ENCODE measurements at regions not wholly inside any gene's neighbourhood (a gene's known extent, or its start where the extent isn't known, plus 50 kb on each side); places are given as distances from the start of the nearest gene placed in this dataset.

- WGBS, 2 experiments (ENCODE audit: insufficient coverage in 2 of 2), result 92 to 95% methylated on average over 5 to 6 of the region's 11 CpGs
- Histone ChIP-seq H3K27ac (ENCODE audit: low read depth, low read length, severe bottlenecking) (no peak overlapping the region), H3K36me3 (ENCODE audit: control insufficient read depth, insufficient read depth, low read length) (no peaks in the 10 kb centered on the region), H3K4me1 (ENCODE audit: control insufficient read depth, insufficient read depth, low read length, poor library complexity, severe bottlenecking) (peaks cover 5% of the 10 kb centered on the region), H3K4me3 (ENCODE audit: extremely low read depth, insufficient read depth, low read length, poor library complexity, severe bottlenecking) (no peak overlapping the region), H3K9me3 (ENCODE audit: control insufficient read depth, low read length) (no peaks in the 10 kb centered on the region)
Measured at GRCh38 chr10:10845826-10846503, 171.7 kb upstream of the CELF2 start.

- 84 to 90% methylated on average over 3 of the region's 3 CpGs for WGBS, 2 experiments (ENCODE audit: insufficient coverage in 2 of 2)
- Histone ChIP-seq H3K9me3 (ENCODE audit: control insufficient read depth, low read length) (no peaks in the 10 kb centered on the region), H3K27ac (ENCODE audit: low read depth, low read length, severe bottlenecking) (no peak overlapping the region), H3K4me1 (ENCODE audit: control insufficient read depth, insufficient read depth, low read length, poor library complexity, severe bottlenecking) (peaks cover 5% of the 10 kb centered on the region), H3K4me3 (ENCODE audit: extremely low read depth, insufficient read depth, low read length, poor library complexity, severe bottlenecking) (no peak overlapping the region), H3K36me3 (ENCODE audit: control insufficient read depth, insufficient read depth, low read length) (no peaks in the 10 kb centered on the region)
Measured at GRCh38 chr10:10846504-10846900, 171.2 kb upstream of the CELF2 start.

GRCh38 chr10:10847387-10847786 lies 170.3 kb upstream of the CELF2 start:
- no peaks in the 10 kb centered on the region for H3K9me3 ChIP-seq (ENCODE audit: control insufficient read depth, low read length)
- H3K4me1 ChIP-seq (ENCODE audit: control insufficient read depth, insufficient read depth, low read length, poor library complexity, severe bottlenecking), result peaks cover 5% of the 10 kb centered on the region
- no peak overlapping the region for H3K4me3 ChIP-seq (ENCODE audit: extremely low read depth, insufficient read depth, low read length, poor library complexity, severe bottlenecking)
- WGBS, 2 experiments (ENCODE audit: insufficient coverage in 2 of 2), result 87 to 96% methylated on average over 4 of the region's 5 CpGs
- no peak overlapping the region for H3K27ac ChIP-seq (ENCODE audit: low read depth, low read length, severe bottlenecking)
- no peaks in the 10 kb centered on the region for H3K36me3 ChIP-seq (ENCODE audit: control insufficient read depth, insufficient read depth, low read length)

GRCh38 chr10:10848488-10849111 lies 169.1 kb upstream of the CELF2 start:
- 95 to 100% methylated on average over 5 to 9 of the region's 13 CpGs for WGBS, 2 experiments (ENCODE audit: insufficient coverage in 2 of 2)

GRCh38 chr10:10849306-10849705 lies 168.4 kb upstream of the CELF2 start:
- 92 to 94% methylated on average over 2 of the region's 4 CpGs for WGBS, 2 experiments (ENCODE audit: insufficient coverage in 2 of 2)

More at GRCh38 chr10:10848488-10849111, 169.1 kb upstream of the CELF2 start:
- Histone ChIP-seq H3K27ac (ENCODE audit: low read depth, low read length, severe bottlenecking) (no peak overlapping the region), H3K4me1 (ENCODE audit: control insufficient read depth, insufficient read depth, low read length, poor library complexity, severe bottlenecking) (peaks cover 5% of the 10 kb centered on the region), H3K36me3 (ENCODE audit: control insufficient read depth, insufficient read depth, low read length) (no peaks in the 10 kb centered on the region), H3K4me3 (ENCODE audit: extremely low read depth, insufficient read depth, low read length, poor library complexity, severe bottlenecking) (no peak overlapping the region), H3K9me3 (ENCODE audit: control insufficient read depth, low read length) (no peaks in the 10 kb centered on the region)

GRCh38 chr10:10850214-10850613 lies 167.5 kb upstream of the CELF2 start:
- WGBS, 2 experiments (ENCODE audit: insufficient coverage in 2 of 2), result 100% methylated on average over 1 of the region's 3 CpGs
- no peaks in the 10 kb centered on the region for H3K36me3 ChIP-seq (ENCODE audit: control insufficient read depth, insufficient read depth, low read length)
- no peak overlapping the region for H3K27ac ChIP-seq (ENCODE audit: low read depth, low read length, severe bottlenecking)
- peaks cover 5% of the 10 kb centered on the region for H3K4me1 ChIP-seq (ENCODE audit: control insufficient read depth, insufficient read depth, low read length, poor library complexity, severe bottlenecking)
- no peaks in the 10 kb centered on the region for H3K9me3 ChIP-seq (ENCODE audit: control insufficient read depth, low read length)
- no peak overlapping the region for H3K4me3 ChIP-seq (ENCODE audit: extremely low read depth, insufficient read depth, low read length, poor library complexity, severe bottlenecking)

More at GRCh38 chr10:10849306-10849705, 168.4 kb upstream of the CELF2 start:
- Histone ChIP-seq H3K36me3 (ENCODE audit: control insufficient read depth, insufficient read depth, low read length) (no peaks in the 10 kb centered on the region), H3K27ac (ENCODE audit: low read depth, low read length, severe bottlenecking) (no peak overlapping the region), H3K4me1 (ENCODE audit: control insufficient read depth, insufficient read depth, low read length, poor library complexity, severe bottlenecking) (peaks cover 5% of the 10 kb centered on the region), H3K4me3 (ENCODE audit: extremely low read depth, insufficient read depth, low read length, poor library complexity, severe bottlenecking) (no peak overlapping the region), H3K9me3 (ENCODE audit: control insufficient read depth, low read length) (no peaks in the 10 kb centered on the region)

- H3K4me1 ChIP-seq (ENCODE audit: control insufficient read depth, insufficient read depth, low read length, poor library complexity, severe bottlenecking), result peaks cover under 1% of the 10 kb centered on the region
- H3K4me3 ChIP-seq (ENCODE audit: extremely low read depth, insufficient read depth, low read length, poor library complexity, severe bottlenecking), result no peak overlapping the region
- WGBS, 2 experiments (ENCODE audit: insufficient coverage in 2 of 2), result 83% methylated on average over 2 of the region's 4 CpGs; no CpG with 5 or more reads in 1 of the 2 experiments
Measured at GRCh38 chr10:10852464-10852863, 165.2 kb upstream of the CELF2 start.

GRCh38 chr10:10853954-10854353 lies 163.7 kb upstream of the CELF2 start:
- no peak overlapping the region for H3K4me3 ChIP-seq (ENCODE audit: extremely low read depth, insufficient read depth, low read length, poor library complexity, severe bottlenecking)
- H3K36me3 ChIP-seq (ENCODE audit: control insufficient read depth, insufficient read depth, low read length), result no peaks in the 10 kb centered on the region
- WGBS, 2 experiments (ENCODE audit: insufficient coverage in 2 of 2), result 87 to 100% methylated on average over 2 of the region's 3 CpGs
- H3K9me3 ChIP-seq (ENCODE audit: control insufficient read depth, low read length), result no peaks in the 10 kb centered on the region
- H3K27ac ChIP-seq (ENCODE audit: low read depth, low read length, severe bottlenecking), result no peak overlapping the region
- no peaks in the 10 kb centered on the region for H3K4me1 ChIP-seq (ENCODE audit: control insufficient read depth, insufficient read depth, low read length, poor library complexity, severe bottlenecking)

More at GRCh38 chr10:10852464-10852863, 165.2 kb upstream of the CELF2 start:
- H3K9me3 ChIP-seq (ENCODE audit: control insufficient read depth, low read length), result no peaks in the 10 kb centered on the region
- no peak overlapping the region for H3K27ac ChIP-seq (ENCODE audit: low read depth, low read length, severe bottlenecking)
- H3K36me3 ChIP-seq (ENCODE audit: control insufficient read depth, insufficient read depth, low read length), result no peaks in the 10 kb centered on the region

GRCh38 chr10:10854725-10855124 lies 162.9 kb upstream of the CELF2 start:
- H3K9me3 ChIP-seq (ENCODE audit: control insufficient read depth, low read length), result no peaks in the 10 kb centered on the region
- 93 to 94% methylated on average over 4 of the region's 4 CpGs for WGBS, 2 experiments (ENCODE audit: insufficient coverage in 2 of 2)

GRCh38 chr10:10855151-10855581 lies 162.5 kb upstream of the CELF2 start:
- Histone ChIP-seq H3K9me3 (ENCODE audit: control insufficient read depth, low read length) (no peaks in the 10 kb centered on the region), H3K36me3 (ENCODE audit: control insufficient read depth, insufficient read depth, low read length) (no peaks in the 10 kb centered on the region), H3K4me1 (ENCODE audit: control insufficient read depth, insufficient read depth, low read length, poor library complexity, severe bottlenecking) (no peaks in the 10 kb centered on the region), H3K27ac (ENCODE audit: low read depth, low read length, severe bottlenecking) (no peak overlapping the region), H3K4me3 (ENCODE audit: extremely low read depth, insufficient read depth, low read length, poor library complexity, severe bottlenecking) (no peak overlapping the region)
- WGBS, 2 experiments (ENCODE audit: insufficient coverage in 2 of 2), result 50 to 100% methylated on average over 1 of the region's 1 CpG

More at GRCh38 chr10:10854725-10855124, 162.9 kb upstream of the CELF2 start:
- Histone ChIP-seq H3K4me1 (ENCODE audit: control insufficient read depth, insufficient read depth, low read length, poor library complexity, severe bottlenecking) (no peaks in the 10 kb centered on the region), H3K4me3 (ENCODE audit: extremely low read depth, insufficient read depth, low read length, poor library complexity, severe bottlenecking) (no peak overlapping the region), H3K27ac (ENCODE audit: low read depth, low read length, severe bottlenecking) (no peak overlapping the region), H3K36me3 (ENCODE audit: control insufficient read depth, insufficient read depth, low read length) (no peaks in the 10 kb centered on the region)

- H3K36me3 ChIP-seq (ENCODE audit: control insufficient read depth, insufficient read depth, low read length), result no peaks in the 10 kb centered on the region
- no peak overlapping the region for H3K27ac ChIP-seq (ENCODE audit: low read depth, low read length, severe bottlenecking)
- H3K4me3 ChIP-seq (ENCODE audit: extremely low read depth, insufficient read depth, low read length, poor library complexity, severe bottlenecking), result no peak overlapping the region
- H3K9me3 ChIP-seq (ENCODE audit: control insufficient read depth, low read length), result no peaks in the 10 kb centered on the region
- 94 to 96% methylated on average over 2 of the region's 2 CpGs for WGBS, 2 experiments (ENCODE audit: insufficient coverage in 2 of 2)
- no peaks in the 10 kb centered on the region for H3K4me1 ChIP-seq (ENCODE audit: control insufficient read depth, insufficient read depth, low read length, poor library complexity, severe bottlenecking)
Measured at GRCh38 chr10:10860455-10860976, 157.2 kb upstream of the CELF2 start.
